Epithelial cell of prostate (primary cell): ENCODE measurements at regions not wholly inside any gene's neighbourhood (a gene's known extent, or its start where the extent isn't known, plus 50 kb on each side); places are given as distances from the start of the nearest gene placed in this dataset.

Experiments
- DNase-seq: peaks from one replicate; pipeline ENCODE4 v3.0.0-alpha.2; 2011; ENCODE audit warnings: low read depth, low spot score
- H3K27ac ChIP-seq: fragments of 450-650 bp; 2 replicates; pipeline ENCODE4 v1.5.1; 2017; ENCODE audit warnings: mild to moderate bottlenecking

- DNase-seq: peak; percentile 50
- H3K27ac ChIP-seq: no peak overlapping the region
Observed at GRCh38 chr10:98332623-98333269, 64.8 kb upstream of the LOXL4 start.

GRCh38 chr10:98331885-98332284 is 63.9 kb upstream of the LOXL4 start:
- no peak overlapping the region for H3K27ac ChIP-seq
- DNase-seq: no peak

- no peak for DNase-seq
- H3K27ac ChIP-seq: no peak overlapping the region
Observed at GRCh38 chr10:98330987-98331386, 63.0 kb upstream of the LOXL4 start.

- H3K27ac ChIP-seq: no peak overlapping the region
- no peak for DNase-seq
Observed at GRCh38 chr10:98328640-98329039, 60.6 kb upstream of the LOXL4 start.

- no peak overlapping the region for H3K27ac ChIP-seq
- no peak for DNase-seq
Observed at GRCh38 chr10:98328163-98328562, 60.2 kb upstream of the LOXL4 start.

GRCh38 chr10:98326621-98327027 is 58.6 kb upstream of the LOXL4 start:
- no peak overlapping the region for H3K27ac ChIP-seq
- no peak for DNase-seq

- no peak overlapping the region for H3K27ac ChIP-seq
- no peak for DNase-seq
Observed at GRCh38 chr10:98323221-98324164, 55.5 kb upstream of the LOXL4 start.

- DNase-seq: no peak
Observed at GRCh38 chr10:98321186-98321780, 53.3 kb upstream of the LOXL4 start.

GRCh38 chr10:98320486-98321185 is 52.6 kb upstream of the LOXL4 start:
- no peak for DNase-seq
- H3K27ac ChIP-seq: no peak overlapping the region

More at GRCh38 chr10:98321186-98321780, 53.3 kb upstream of the LOXL4 start:
- H3K27ac ChIP-seq: no peak overlapping the region

- no peak overlapping the region for H3K27ac ChIP-seq
Observed at GRCh38 chr10:98318861-98319260, 50.9 kb upstream of the LOXL4 start.

More at GRCh38 chr10:98318861-98319260, 50.9 kb upstream of the LOXL4 start:
- DNase-seq: no peak
